ENCODE measurements at regions not wholly inside any gene's neighbourhood (a gene's known extent, or its start where the extent isn't known, plus 50 kb on each side); places are given as distances from the start of the nearest gene placed in this dataset.

DNA sequence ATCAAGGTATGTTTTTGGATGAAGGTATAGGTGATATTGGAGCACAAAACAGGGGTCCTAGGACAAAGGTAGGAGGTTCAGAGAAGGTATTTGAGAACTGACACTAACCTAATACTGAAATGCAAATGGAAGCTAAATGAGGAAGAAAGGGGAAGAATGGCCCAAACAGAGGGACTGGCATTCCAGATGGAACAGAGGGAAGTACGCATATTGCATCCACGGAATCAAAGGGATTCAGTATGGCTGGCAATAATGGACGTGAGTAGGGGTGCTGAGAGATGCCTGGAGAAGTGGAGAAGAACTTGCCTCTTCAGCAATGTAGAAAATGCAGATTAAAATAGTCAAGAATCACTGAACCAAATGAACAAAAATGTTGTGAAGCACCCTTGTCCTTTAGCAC is 283.5 kb upstream of the DACH1 start:
- TF ChIP-seq, protein P1, sequence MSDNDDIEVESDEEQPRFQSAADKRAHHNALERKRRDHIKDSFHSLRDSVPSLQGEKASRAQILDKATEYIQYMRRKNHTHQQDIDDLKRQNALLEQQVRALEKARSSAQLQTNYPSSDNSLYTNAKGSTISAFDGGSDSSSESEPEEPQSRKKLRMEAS (IDR thresholded peaks at IDR 0.05; ENCODE audit: low read depth, low read length), result no peak
- no peak overlapping the region for H3K4me3 ChIP-seq (ENCODE audit: low read depth, low read length)
- DNase-seq (ENCODE audit: low read depth), result no peak

GRCh38 chr13:72149701-72150100 is 282.7 kb upstream of the DACH1 start:
- DNase-seq (ENCODE audit: low read depth), result no peak
- no peak overlapping the region for H3K4me3 ChIP-seq (ENCODE audit: low read depth, low read length)
- TF ChIP-seq, protein P2, sequence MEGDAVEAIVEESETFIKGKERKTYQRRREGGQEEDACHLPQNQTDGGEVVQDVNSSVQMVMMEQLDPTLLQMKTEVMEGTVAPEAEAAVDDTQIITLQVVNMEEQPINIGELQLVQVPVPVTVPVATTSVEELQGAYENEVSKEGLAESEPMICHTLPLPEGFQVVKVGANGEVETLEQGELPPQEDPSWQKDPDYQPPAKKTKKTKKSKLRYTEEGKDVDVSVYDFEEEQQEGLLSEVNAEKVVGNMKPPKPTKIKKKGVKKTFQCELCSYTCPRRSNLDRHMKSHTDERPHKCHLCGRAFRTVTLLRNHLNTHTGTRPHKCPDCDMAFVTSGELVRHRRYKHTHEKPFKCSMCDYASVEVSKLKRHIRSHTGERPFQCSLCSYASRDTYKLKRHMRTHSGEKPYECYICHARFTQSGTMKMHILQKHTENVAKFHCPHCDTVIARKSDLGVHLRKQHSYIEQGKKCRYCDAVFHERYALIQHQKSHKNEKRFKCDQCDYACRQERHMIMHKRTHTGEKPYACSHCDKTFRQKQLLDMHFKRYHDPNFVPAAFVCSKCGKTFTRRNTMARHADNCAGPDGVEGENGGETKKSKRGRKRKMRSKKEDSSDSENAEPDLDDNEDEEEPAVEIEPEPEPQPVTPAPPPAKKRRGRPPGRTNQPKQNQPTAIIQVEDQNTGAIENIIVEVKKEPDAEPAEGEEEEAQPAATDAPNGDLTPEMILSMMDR (IDR thresholded peaks at IDR 0.05; ENCODE audit: low read depth, low read length), result no peak
- no peak for TF ChIP-seq POLR2A (IDR thresholded peaks at IDR 0.05; ENCODE audit: extremely low read depth, insufficient read length)
- TF ChIP-seq MYC (IDR thresholded peaks at IDR 0.05; ENCODE audit: low read depth, low read length), result no peak
- TF ChIP-seq, protein P1 (IDR thresholded peaks at IDR 0.05; ENCODE audit: low read depth, low read length), result no peak

DNA sequence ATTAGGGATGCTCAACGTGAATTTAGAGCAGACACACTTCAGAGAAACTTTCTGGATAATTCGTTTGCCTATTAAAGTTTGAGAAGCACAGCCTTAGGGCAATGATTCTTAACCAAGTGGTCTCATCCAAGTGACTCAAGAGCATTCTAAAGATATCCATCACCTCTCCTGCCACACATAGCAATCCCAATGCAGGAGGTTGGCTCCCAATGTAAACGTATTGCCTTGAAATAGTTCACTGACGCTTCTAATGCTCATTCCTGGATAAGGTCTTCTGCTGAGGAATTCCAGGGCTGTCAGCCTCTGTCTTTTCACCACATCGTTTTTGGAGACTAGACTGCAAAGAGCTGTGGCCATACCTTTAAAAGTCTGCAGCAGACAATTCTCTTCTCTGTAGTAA is 279.8 kb upstream of the DACH1 start:
- no peak for DNase-seq (ENCODE audit: low read depth)
- H3K4me3 ChIP-seq (ENCODE audit: low read depth, low read length), result no peak overlapping the region
- TF ChIP-seq POLR2A (IDR thresholded peaks at IDR 0.05; ENCODE audit: extremely low read depth, insufficient read length) (no peak), MYC (IDR thresholded peaks at IDR 0.05; ENCODE audit: low read depth, low read length) (no peak)
- TF ChIP-seq, protein P2 (IDR thresholded peaks at IDR 0.05; ENCODE audit: low read depth, low read length), result no peak
- TF ChIP-seq, protein P1 (IDR thresholded peaks at IDR 0.05; ENCODE audit: low read depth, low read length), result no peak

- no peak overlapping the region for H3K4me3 ChIP-seq (ENCODE audit: low read depth, low read length)
- TF ChIP-seq POLR2A (IDR thresholded peaks at IDR 0.05; ENCODE audit: extremely low read depth, insufficient read length) (no peak), MYC (IDR thresholded peaks at IDR 0.05; ENCODE audit: low read depth, low read length) (no peak)
- TF ChIP-seq, protein P2 (IDR thresholded peaks at IDR 0.05; ENCODE audit: low read depth, low read length), result no peak
- TF ChIP-seq, protein P1 (IDR thresholded peaks at IDR 0.05; ENCODE audit: low read depth, low read length), result no peak
- DNase-seq (ENCODE audit: low read depth), result no peak
Observed at GRCh38 chr13:72145383-72145782, 278.4 kb upstream of the DACH1 start.

DNA sequence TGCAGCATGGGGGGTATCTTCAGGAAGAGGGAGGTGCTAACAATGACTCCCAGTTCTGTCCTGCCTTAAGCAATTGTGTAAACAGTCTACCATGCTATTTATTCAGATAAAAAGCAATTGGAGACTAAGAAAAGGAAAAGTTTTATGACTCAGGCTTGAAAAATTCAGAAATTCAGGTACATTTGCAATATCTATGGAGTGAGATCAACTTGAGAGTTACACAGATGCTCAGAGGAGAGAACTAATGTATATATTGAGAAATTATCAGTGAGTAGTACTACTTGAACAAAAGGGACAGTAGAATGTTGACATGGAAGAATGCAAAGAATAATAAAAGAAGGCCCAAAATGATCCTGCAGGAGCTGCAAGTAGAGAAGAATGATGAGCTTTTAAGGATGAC is 277.6 kb upstream of the DACH1 start:
- H3K4me3 ChIP-seq (ENCODE audit: low read depth, low read length), result no peak overlapping the region
- TF ChIP-seq, protein P2 (IDR thresholded peaks at IDR 0.05; ENCODE audit: low read depth, low read length), result no peak

GRCh38 chr13:72141855-72142519 is 275.0 kb upstream of the DACH1 start:
- DNase-seq (ENCODE audit: low read depth), result no peak
- no peak overlapping the region for H3K4me3 ChIP-seq (ENCODE audit: low read depth, low read length)
- TF ChIP-seq, protein P2 (IDR thresholded peaks at IDR 0.05; ENCODE audit: low read depth, low read length), result no peak
- TF ChIP-seq, protein P1 (IDR thresholded peaks at IDR 0.05; ENCODE audit: low read depth, low read length), result no peak
- no peak for TF ChIP-seq POLR2A (IDR thresholded peaks at IDR 0.05; ENCODE audit: extremely low read depth, insufficient read length)
- no peak for TF ChIP-seq MYC (IDR thresholded peaks at IDR 0.05; ENCODE audit: low read depth, low read length)

More for the DNA sequence above, 277.6 kb upstream of the DACH1 start:
- DNase-seq (ENCODE audit: low read depth), result no peak
